Right kidney (tissue), 1 donor: ENCODE measurements at regions not wholly inside any gene's neighbourhood (a gene's known extent, or its start where the extent isn't known, plus 50 kb on each side); places are given as distances from the start of the nearest gene placed in this dataset.
A peak's percentile ranks its signal among the peaks of the same experiment; 100 is the strongest.

Experiments used
- DNase-seq: peaks from one replicate; pipeline ENCODE4 v3.0.0-alpha.2; 2016

- DNase-seq: no peak
Observed at GRCh38 chr3:109210501-109210900, 74.0 kb downstream of the C3orf85 start.

- no peak for DNase-seq
Observed at GRCh38 chr3:109211941-109212340, 75.4 kb downstream of the C3orf85 start.

- DNase-seq: no peak
Observed at GRCh38 chr3:109213321-109213720, 76.8 kb downstream of the C3orf85 start.

GRCh38 chr3:109224333-109224732, 87.8 kb downstream of the C3orf85 start:
- no peak for DNase-seq

GRCh38 chr3:109225516-109225915, 89.0 kb downstream of the C3orf85 start:
- no peak for DNase-seq

- DNase-seq: no peak
Observed at GRCh38 chr3:109228391-109229080, 87.8 kb downstream of the DPPA2 start.

- no peak for DNase-seq
Observed at GRCh38 chr3:109229174-109229847, 87.0 kb downstream of the DPPA2 start.

- DNase-seq: no peak
Observed at GRCh38 chr3:109234300-109234699, 82.0 kb downstream of the DPPA2 start.

- peak; percentile 27 for DNase-seq
Observed at GRCh38 chr3:109241459-109242186, 74.7 kb downstream of the DPPA2 start.

- DNase-seq: no peak
Observed at GRCh38 chr3:109242187-109242523, 74.2 kb downstream of the DPPA2 start.
